ENCODE measurements at regions not wholly inside any gene's neighbourhood (a gene's known extent, or its start where the extent isn't known, plus 50 kb on each side); places are given as distances from the start of the nearest gene placed in this dataset.

DNA sequence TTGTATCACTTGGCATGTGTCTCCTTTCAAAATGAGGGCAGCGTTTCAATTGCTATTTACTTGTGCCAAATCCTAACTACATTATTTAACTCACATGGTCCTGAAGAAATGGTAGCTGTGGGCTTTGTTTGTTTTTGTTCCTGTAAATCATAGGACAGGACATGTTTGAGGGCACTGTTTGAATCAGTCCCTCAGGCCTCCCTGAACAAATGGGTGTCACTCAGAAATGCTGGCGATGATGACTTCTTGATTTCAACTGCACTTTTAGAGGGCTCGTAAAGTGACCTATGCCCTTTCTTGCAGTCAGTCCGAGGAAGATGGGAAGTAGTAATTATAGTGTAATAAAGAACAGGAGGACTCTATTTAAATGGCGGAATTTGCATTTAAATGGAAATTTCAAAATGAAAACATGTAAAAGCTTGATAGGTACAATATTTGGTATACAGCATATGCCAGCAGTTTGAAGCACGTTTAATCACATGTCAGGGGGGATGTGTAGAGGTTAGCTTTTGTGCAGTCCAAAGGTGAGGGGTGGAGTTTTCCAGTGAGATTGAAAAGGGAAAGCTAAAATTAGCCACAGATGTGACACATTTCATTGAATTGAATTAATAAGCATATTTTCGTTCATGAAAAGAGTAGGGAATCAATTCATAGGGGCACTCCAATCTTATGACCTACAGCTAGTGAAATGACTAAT lies 1958.7 kb upstream of the IGFBP7 start:
- no peak for DNase-seq (ENCODE audit: low read depth)

DNA sequence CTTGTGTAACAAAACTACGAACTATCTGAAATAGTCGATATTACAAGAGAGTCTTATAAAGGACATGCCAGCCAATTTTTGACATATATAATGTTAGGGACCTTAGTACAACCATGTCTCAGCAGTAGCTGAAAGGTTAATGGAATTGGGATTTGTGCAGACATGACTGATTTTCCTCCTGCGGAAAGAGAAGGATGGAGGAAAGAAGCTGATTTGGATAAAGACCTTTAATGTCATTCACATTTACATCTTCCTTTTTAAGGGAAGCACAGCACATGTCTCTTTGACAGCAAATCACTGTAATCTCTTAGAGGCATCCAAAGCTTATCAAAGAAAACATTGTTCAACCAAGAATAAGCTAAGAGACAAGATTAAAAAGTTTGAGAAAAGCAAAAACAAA lies 1976.2 kb upstream of the IGFBP7 start:
- DNase-seq (ENCODE audit: low read depth), result no peak

DNA sequence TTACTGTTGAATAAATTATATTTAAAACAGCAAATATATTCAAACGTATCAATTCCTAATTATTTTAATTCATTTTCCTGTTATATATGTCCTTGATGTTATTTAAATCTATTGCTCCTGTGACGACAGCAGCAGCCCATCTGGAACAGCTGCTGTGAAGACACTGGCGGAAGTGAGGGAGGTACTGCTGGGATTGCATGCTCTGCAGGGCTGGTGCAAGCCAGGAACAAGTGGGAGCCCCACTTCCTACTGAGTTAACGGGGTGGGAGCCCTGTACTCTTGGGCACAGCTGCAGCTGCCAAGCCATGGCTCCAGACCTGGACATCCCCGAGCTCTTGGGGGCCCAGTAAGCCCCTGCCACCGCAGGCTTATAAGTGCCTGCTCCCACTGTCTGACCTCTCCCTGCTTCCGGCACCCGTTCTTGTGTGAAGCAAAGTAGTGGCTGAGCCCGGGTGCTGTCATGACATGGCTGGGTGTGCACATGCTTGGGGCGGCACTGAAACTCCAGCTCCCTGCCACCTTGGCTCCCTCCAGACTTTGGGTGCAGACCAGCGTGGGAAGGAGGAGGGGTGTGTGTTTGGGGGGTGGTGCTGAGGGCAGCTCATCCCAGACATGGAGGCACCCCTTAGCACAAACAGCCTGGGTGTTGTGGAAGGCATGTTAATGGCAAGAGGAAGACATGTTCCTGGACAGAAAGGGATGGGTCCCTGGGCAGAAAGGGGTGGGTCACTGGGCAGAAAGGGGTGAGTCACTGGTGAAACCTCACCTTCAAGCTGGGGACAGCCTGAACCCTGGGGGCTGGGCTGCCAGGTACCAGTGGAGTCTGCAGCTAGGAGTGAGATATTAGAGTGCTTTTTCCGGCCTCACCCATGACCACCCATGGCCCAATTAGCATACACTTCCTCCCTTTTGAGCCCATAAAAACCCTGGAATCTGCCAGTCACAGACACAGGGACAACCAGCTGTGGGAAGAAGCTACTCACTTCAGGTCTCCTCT lies 1981.3 kb upstream of the IGFBP7 start:
- no peak for DNase-seq (ENCODE audit: low read depth)

GRCh38 chr4:59094505-59094904 lies 1984.3 kb upstream of the IGFBP7 start:
- DNase-seq (ENCODE audit: low read depth), result no peak

DNA sequence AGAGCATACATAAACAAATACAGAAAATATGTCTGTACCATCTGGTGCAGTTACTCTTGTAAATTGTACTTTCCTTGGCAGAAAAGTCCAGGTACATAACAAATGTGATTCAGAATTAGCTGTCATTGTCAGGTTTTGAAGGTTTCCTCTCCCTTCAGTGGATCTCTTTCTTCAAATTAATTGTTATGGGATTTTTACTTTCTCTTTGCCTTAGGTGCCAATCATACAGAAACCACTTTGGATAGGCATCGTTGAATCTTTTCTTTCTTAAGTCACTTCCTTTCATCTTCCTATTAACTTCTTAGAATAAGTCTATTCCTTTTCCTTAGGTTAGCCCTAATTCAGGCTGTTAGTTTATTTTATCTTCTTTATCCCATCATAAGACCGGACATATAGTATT lies 1992.1 kb upstream of the IGFBP7 start:
- no peak for DNase-seq (ENCODE audit: low read depth)

- DNase-seq (ENCODE audit: low read depth), result no peak
Observed at GRCh38 chr4:59120287-59120814, 2010.2 kb upstream of the IGFBP7 start.

GRCh38 chr4:59122626-59123025 lies 2012.4 kb upstream of the IGFBP7 start:
- no peak for DNase-seq (ENCODE audit: low read depth)

- no peak for DNase-seq (ENCODE audit: low read depth)
Observed at GRCh38 chr4:59126159-59126558, 2016.0 kb upstream of the IGFBP7 start.

GRCh38 chr4:59127006-59127405 lies 2016.8 kb upstream of the IGFBP7 start:
- no peak for DNase-seq (ENCODE audit: low read depth)

DNA sequence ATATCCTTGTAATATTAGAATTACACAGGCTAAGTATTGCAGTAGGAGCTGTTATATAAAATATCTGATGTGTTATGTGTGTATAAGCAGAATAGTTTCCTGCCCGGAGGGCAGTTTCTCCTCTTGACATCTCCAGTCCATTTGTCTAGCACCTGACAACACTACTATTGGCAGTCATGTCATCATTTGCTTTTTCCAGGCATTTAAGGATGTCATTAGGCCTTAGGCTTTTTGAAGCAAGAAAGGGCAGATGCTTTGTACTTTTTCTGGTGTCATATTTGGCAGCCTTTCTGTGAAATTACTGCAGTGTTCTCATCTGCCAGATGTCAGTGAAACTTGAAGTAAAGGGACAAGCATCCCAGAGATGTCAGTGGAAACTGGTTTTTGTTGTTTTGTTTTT lies 2017.6 kb upstream of the IGFBP7 start:
- no peak for DNase-seq (ENCODE audit: low read depth)

DNA sequence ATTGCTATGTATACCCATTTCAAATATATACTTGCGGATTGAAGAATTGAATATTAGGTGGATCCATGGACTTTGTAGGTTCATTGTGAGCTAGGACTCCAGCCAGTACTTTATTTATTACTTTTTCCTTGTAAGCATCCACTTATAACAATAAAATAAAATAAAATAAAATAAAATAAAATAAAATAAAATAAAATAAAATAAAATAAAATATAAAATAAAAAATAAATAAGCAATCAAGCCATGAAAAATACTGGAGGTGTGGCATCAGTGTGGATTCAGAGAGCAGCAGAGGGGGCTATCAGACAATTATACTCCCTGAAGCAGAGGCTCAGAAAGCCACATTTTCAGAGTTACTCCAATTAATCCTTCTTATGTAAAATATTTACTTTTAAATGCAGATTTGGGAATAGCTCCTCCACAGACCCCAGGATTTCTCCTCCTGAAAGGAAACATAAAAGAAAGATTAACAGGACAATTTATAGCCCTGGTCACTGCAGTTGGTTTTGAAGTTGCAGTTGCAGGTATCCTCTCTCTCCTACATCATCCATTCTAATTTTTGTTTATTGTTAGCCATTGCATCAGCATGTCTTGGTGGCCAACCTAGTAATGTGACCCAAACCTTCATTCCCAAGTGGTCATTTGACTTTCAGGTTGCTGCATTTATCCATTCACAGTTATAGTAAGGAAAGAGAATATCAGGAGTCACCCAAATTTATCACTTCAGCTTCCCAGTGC lies 2025.2 kb upstream of the IGFBP7 start:
- no peak for DNase-seq (ENCODE audit: low read depth)

DNA sequence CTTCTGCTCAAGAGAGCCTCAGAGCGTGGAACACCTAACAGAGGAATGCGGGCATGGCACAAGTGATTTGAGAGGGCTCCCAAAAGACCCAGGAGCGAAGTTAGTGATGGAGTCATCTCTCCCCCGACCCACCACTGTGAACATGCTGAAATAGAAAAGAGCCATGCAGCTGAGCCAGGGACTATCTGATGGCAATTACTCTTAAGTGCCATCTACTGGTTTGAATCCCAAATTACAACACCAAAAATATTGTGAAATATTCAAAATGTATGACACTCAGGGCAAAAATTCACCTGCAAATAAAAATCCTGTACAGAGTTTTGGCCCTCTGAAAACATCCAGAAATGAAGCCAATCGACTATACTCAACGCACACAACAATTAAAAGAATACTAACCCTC lies 2038.9 kb upstream of the ADGRL3 start:
- no peak for DNase-seq (ENCODE audit: low read depth)

DNA sequence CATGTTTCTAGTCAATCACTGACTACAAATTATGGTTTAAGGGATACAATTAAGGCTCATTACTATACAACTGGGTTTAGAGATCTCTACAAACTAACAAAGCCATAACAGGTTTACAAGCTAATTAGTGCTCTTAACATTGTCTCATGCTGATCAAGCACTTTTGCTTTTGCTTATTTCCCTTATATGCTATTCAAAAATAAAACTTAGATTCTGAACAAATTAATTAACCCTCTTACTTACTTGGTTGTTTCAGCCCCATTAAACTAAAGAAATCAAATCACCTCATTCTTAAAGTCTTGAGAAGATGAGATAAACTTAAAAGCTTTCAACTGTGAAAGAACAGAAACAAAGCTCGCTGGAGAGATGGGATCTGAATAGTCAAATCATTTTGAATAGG lies 2024.5 kb upstream of the ADGRL3 start:
- no peak for DNase-seq (ENCODE audit: low read depth)

- no peak for DNase-seq (ENCODE audit: low read depth)
Observed at GRCh38 chr4:59179372-59179771, 2020.8 kb upstream of the ADGRL3 start.

GRCh38 chr4:59180161-59180560 lies 2020.0 kb upstream of the ADGRL3 start:
- DNase-seq (ENCODE audit: low read depth), result no peak

- no peak for DNase-seq (ENCODE audit: low read depth)
Observed at GRCh38 chr4:59180969-59181368, 2019.2 kb upstream of the ADGRL3 start.

GRCh38 chr4:59195839-59196238 lies 2004.3 kb upstream of the ADGRL3 start:
- no peak for DNase-seq (ENCODE audit: low read depth)

- no peak for DNase-seq (ENCODE audit: low read depth)
Observed at GRCh38 chr4:59200992-59201391, 1999.1 kb upstream of the ADGRL3 start.

DNA sequence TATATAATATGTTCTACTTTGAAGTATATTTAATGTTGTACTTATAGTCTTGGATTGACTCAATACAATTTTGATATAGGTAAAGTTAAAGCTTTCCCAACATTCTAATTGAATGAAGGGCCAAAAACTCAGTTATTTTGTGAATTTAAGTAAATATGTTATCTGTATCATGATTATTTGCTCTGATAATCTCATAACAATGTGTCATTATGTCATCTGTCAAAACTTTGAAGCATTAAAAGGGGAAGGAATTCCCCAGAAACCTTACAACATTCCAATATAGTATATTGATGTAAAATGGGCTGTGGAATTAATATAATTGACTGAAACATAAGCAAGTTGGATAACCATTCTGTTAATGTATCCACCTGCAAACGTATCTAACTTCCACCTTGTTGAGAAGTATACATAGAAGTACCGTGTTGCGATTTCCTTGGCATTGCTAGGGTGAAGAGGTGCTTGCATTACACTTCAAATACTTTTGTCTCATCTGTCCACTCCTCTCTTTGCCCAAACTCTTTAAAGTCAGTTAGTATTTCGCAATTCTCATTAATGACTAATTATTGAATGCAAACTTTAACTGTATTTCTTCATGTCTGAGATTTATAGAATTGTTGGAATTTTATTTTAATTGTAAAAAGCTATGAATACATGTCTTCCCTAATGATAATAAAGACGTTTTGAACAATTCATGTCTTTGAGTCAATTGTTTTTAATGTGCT lies 1982.1 kb upstream of the ADGRL3 start:
- DNase-seq (ENCODE audit: low read depth), result no peak

- no peak for DNase-seq (ENCODE audit: low read depth)
Observed at GRCh38 chr4:59222221-59222620, 1977.9 kb upstream of the ADGRL3 start.

DNA sequence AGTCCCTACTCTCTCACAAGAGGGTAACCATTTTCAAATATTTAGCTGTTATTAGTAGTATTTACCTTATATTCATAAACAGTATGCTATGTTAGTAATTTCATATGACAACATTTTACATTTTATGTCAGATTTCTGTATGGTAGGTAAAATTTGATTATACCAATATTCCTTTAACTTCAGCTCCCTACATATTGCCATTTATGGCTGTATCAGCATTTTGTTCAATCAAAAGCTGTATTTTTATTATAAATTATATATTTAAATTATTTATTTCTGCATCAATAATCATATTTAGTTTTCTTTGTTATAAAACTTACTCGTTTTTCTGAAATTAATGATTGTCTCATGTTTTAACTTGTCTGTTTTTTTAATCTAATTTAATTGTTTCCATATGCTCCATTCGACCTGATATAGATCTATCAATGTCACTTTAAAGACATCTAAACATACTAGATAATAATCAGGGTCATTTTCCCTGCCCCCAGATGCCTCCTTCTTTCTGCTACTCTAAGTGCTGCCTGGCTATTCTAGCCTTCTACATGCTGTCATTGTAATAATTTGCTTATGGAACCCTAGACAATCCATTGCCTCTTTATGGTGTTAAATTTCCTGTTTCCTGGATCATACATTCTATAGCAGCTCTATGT lies 1976.7 kb upstream of the ADGRL3 start:
- DNase-seq (ENCODE audit: low read depth), result no peak
